Liver (tissue), 8 donors: ENCODE measurements at regions not wholly inside any gene's neighbourhood (a gene's known extent, or its start where the extent isn't known, plus 50 kb on each side); places are given as distances from the start of the nearest gene placed in this dataset.

Source experiments
- DNase-seq: peaks from one replicate; pipeline ENCODE4 v3.0.0-alpha.2; 2017; ENCODE audit warnings: low spot score
- H3K27ac ChIP-seq, 2 donors: one replicate each; pipeline ENCODE4 v1.7.0; 2013; ENCODE audit warnings: inconsistent platforms in 2 of 2, low read length in 2 of 2, control low read depth in 1 of 2, low read depth in 1 of 2, mild to moderate bottlenecking in 1 of 2
- H3K27me3 ChIP-seq, 4 donors: one replicate each; pipeline versions ENCODE4 v1.6.1 to v1.7.0; 2013; ENCODE audit warnings: low read length in 3 of 4, inconsistent platforms in 1 of 4, mild to moderate bottlenecking in 1 of 4, moderate library complexity in 1 of 4; ENCODE audit not compliant: control insufficient read depth in 4 of 4, insufficient read depth in 4 of 4
- H3K36me3 ChIP-seq, 4 donors: one replicate each; pipeline versions ENCODE4 v1.6.1 to v1.7.0; 2013; ENCODE audit warnings: low read length in 3 of 4, mild to moderate bottlenecking in 3 of 4, low read depth in 1 of 4, moderate library complexity in 1 of 4; ENCODE audit not compliant: control insufficient read depth in 4 of 4, insufficient read depth in 3 of 4
- H3K4me1 ChIP-seq, 4 donors: one replicate each; pipeline versions ENCODE4 v1.6.1 to v1.7.0; 2013; ENCODE audit warnings: low read length in 3 of 4, mild to moderate bottlenecking in 3 of 4, moderate library complexity in 1 of 4; ENCODE audit not compliant: control insufficient read depth in 4 of 4, insufficient read depth in 4 of 4
- H3K4me3 ChIP-seq, 3 donors: one replicate each; pipeline versions ENCODE4 v1.6.1 to v1.7.0; 2013; ENCODE audit warnings: low read length in 3 of 3, control low read depth in 1 of 3, low read depth in 1 of 3, mild to moderate bottlenecking in 1 of 3
- H3K9ac ChIP-seq, 2 donors: one replicate each; pipeline ENCODE4 v1.7.0; 2013; ENCODE audit warnings: low read length in 2 of 2, mild to moderate bottlenecking in 2 of 2, moderate library complexity in 2 of 2, control low read depth in 1 of 2, low read depth in 1 of 2
- H3K9me3 ChIP-seq, 4 donors: one replicate each; pipeline versions ENCODE4 v1.6.1 to v1.7.0; 2013; ENCODE audit warnings: low read length in 3 of 4; ENCODE audit not compliant: control insufficient read depth in 4 of 4
- EGR1 ChIP-seq, 2 donors: IDR thresholded peaks; 2 replicates each; pipeline ENCODE4 v1.6.1; 2016 to 2018; ENCODE audit warnings: antibody characterized with exemption in 2 of 2, low read depth in 2 of 2
- FOXA1 ChIP-seq: IDR thresholded peaks from 2 replicates; pipeline ENCODE4 v1.6.1; 2016; ENCODE audit warnings: antibody characterized with exemption
- FOXA2 ChIP-seq: IDR thresholded peaks from 2 replicates; pipeline ENCODE4 v1.6.1; 2016; ENCODE audit warnings: antibody characterized with exemption
- GABPA ChIP-seq, 2 donors: IDR thresholded peaks in 1 of 2; conservative IDR thresholded peaks in 1 of 2; 2 replicates each; pipeline ENCODE4 v1.6.1; 2016; ENCODE audit warnings: antibody characterized with exemption in 2 of 2, mild to moderate bottlenecking in 1 of 2, moderate library complexity in 1 of 2
- HNF4A ChIP-seq, 2 donors: conservative IDR thresholded peaks; 2 replicates each; pipeline ENCODE4 v1.6.1; 2016; ENCODE audit warnings: antibody characterized with exemption in 2 of 2, mild to moderate bottlenecking in 2 of 2
- HNF4G ChIP-seq: IDR thresholded peaks from 2 replicates; pipeline ENCODE4 v1.6.1; 2016; ENCODE audit warnings: antibody characterized with exemption
- JUND ChIP-seq, 2 donors: IDR thresholded peaks; 2 replicates each; pipeline ENCODE4 v1.6.1; 2016; ENCODE audit warnings: antibody characterized with exemption in 2 of 2
- NR2F2 ChIP-seq: IDR thresholded peaks from 2 replicates; pipeline ENCODE4 v1.6.1; 2016; ENCODE audit warnings: antibody characterized with exemption
- RAD21 ChIP-seq, 2 donors: IDR thresholded peaks; 2 replicates each; pipeline ENCODE4 v1.6.1; 2016; ENCODE audit warnings: antibody characterized with exemption in 2 of 2, mild to moderate bottlenecking in 2 of 2
- RXRA ChIP-seq, 2 donors: IDR thresholded peaks; 2 replicates each; pipeline ENCODE4 v1.6.1; 2017 to 2018; ENCODE audit warnings: antibody characterized with exemption in 2 of 2, mild to moderate bottlenecking in 1 of 2
- SP1 ChIP-seq: IDR thresholded peaks from 2 replicates; pipeline ENCODE4 v1.6.1; 2018; ENCODE audit warnings: antibody characterized with exemption, mild to moderate bottlenecking
- TAF1 ChIP-seq: conservative IDR thresholded peaks from 2 replicates; pipeline ENCODE4 v1.6.1; 2016; ENCODE audit warnings: antibody characterized with exemption, mild to moderate bottlenecking
- YY1 ChIP-seq: IDR thresholded peaks from 2 replicates; pipeline ENCODE4 v1.6.1; 2016; ENCODE audit warnings: antibody characterized with exemption, mild to moderate bottlenecking
- WGBS: extraction: QIAGEN DNeasy Blood & Tissue Kit; methylation state at CpG from one replicate; pipeline ENCODE4 v1.1.7; 2013; 5-methylcytosine and 5-hydroxymethylcytosine counted together
- TF ChIP-seq, protein P1 (sequence below): IDR thresholded peaks from 2 replicates; pipeline ENCODE4 v1.6.1; 2016; ENCODE audit warnings: antibody characterized with exemption, mild to moderate bottlenecking
- TF ChIP-seq, protein P2 (sequence below): IDR thresholded peaks from 2 replicates; pipeline ENCODE4 v1.6.1; 2016; ENCODE audit warnings: antibody characterized with exemption
- TF ChIP-seq, protein P3 (sequence below): IDR thresholded peaks from 2 replicates; pipeline ENCODE4 v1.6.1; 2016; ENCODE audit warnings: antibody characterized with exemption
- TF ChIP-seq, protein P4 (sequence below): IDR thresholded peaks from 2 replicates; pipeline ENCODE4 v1.6.1; 2016; ENCODE audit warnings: antibody characterized with exemption
- TF ChIP-seq, protein P5 (sequence below): fragments of 150-350 bp; IDR thresholded peaks from 2 replicates; pipeline ENCODE4 v1.5.1; 2017; ENCODE audit warnings: improper control_type of control experiment, low read depth, low read length; ENCODE audit not compliant: missing input control
- donor health status: healthy.
- donor health status: healthy.
- donor health status: healthy.
- donor health status: healthy.
- donor health status: healthy.

DNA sequence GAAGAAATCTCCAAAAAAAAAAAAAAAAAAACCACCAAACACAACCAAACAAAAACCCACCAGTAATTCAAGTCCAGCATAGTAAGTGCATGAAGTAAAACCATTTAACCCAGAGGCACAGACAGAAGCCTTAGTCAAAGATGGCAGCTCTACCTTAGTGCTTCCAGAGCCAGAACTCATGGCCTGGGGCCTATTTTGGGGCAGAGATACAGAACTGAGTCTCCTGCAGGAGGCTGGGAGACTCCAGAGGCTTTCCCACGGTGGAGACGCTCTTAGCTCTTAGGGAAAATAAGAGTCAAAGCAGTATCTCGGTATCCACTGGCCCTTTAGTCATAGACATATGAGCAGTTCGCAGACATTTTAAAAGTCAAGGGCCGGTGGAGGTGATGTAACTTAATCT is 129.5 kb downstream of the GPX5 start:
- no peak for DNase-seq
- Histone ChIP-seq H3K4me1 (peaks cover 0 to 8% (median 0%) of the 10 kb centered on the region in 4 donors), H3K9me3 (peaks cover 0 to 3% (median 1%) of the 10 kb centered on the region in 4 donors), H3K4me3 (no peak overlapping the region), H3K36me3 (no peaks in the 10 kb centered on the region), H3K9ac (no peak overlapping the region), H3K27me3 (peaks cover 0 to 20% (median 10%) of the 10 kb centered on the region in 4 donors), H3K27ac (no peak overlapping the region)
- WGBS: 86% methylated on average over 5 of the region's 5 CpGs
- TF ChIP-seq HNF4A (conservative IDR thresholded peaks at IDR 0.05) (no peak), HNF4G (no peak), GABPA (IDR thresholded peaks at IDR 0.05 in 1 of 2, conservative IDR thresholded peaks at IDR 0.05 in 1 of 2) (no peak), FOXA2 (no peak), JUND (IDR thresholded peaks at IDR 0.05) (no peak), TAF1 (no peak), EGR1 (IDR thresholded peaks at IDR 0.05; ENCODE audit: low read depth in 2 of 2) (no peak)
- TF ChIP-seq, protein P1, sequence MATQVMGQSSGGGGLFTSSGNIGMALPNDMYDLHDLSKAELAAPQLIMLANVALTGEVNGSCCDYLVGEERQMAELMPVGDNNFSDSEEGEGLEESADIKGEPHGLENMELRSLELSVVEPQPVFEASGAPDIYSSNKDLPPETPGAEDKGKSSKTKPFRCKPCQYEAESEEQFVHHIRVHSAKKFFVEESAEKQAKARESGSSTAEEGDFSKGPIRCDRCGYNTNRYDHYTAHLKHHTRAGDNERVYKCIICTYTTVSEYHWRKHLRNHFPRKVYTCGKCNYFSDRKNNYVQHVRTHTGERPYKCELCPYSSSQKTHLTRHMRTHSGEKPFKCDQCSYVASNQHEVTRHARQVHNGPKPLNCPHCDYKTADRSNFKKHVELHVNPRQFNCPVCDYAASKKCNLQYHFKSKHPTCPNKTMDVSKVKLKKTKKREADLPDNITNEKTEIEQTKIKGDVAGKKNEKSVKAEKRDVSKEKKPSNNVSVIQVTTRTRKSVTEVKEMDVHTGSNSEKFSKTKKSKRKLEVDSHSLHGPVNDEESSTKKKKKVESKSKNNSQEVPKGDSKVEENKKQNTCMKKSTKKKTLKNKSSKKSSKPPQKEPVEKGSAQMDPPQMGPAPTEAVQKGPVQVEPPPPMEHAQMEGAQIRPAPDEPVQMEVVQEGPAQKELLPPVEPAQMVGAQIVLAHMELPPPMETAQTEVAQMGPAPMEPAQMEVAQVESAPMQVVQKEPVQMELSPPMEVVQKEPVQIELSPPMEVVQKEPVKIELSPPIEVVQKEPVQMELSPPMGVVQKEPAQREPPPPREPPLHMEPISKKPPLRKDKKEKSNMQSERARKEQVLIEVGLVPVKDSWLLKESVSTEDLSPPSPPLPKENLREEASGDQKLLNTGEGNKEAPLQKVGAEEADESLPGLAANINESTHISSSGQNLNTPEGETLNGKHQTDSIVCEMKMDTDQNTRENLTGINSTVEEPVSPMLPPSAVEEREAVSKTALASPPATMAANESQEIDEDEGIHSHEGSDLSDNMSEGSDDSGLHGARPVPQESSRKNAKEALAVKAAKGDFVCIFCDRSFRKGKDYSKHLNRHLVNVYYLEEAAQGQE: no peak
- TF ChIP-seq, protein P2, sequence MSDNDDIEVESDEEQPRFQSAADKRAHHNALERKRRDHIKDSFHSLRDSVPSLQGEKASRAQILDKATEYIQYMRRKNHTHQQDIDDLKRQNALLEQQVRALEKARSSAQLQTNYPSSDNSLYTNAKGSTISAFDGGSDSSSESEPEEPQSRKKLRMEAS: no peak

DNA sequence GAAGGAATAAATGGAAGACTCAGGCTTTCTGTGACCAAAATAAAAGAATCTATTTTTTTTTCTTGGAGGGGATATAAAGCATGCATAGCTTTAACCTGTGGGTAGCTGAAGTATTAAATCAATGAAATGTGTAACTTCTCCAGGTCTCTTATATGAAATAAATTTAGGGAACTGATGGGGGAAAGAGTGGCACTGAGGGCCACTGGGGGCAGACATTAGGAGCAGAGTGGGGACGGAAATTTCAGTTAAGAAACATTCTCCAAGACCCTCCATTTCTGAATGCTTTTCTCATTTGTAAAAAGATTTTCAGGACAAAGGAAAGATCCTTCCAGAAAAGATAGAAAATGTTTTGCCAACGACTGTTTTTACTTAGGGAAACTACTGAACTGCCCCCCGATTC is 131.0 kb downstream of the GPX5 start:
- peaks cover 0 to 8% (median 0%) of the 10 kb centered on the region in 4 donors for H3K4me1 ChIP-seq
- H3K4me3 ChIP-seq: no peak overlapping the region
- H3K27ac ChIP-seq: no peak overlapping the region
- no peak overlapping the region for H3K9ac ChIP-seq
- no peak for DNase-seq
- WGBS: 34% methylated on average over 3 of the region's 3 CpGs
- no peak for TF ChIP-seq NR2F2
- no peak for TF ChIP-seq FOXA1
- TF ChIP-seq EGR1 (IDR thresholded peaks at IDR 0.05; ENCODE audit: low read depth in 2 of 2): no peak
- TF ChIP-seq, protein P3, sequence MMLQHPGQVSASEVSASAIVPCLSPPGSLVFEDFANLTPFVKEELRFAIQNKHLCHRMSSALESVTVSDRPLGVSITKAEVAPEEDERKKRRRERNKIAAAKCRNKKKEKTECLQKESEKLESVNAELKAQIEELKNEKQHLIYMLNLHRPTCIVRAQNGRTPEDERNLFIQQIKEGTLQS: no peak
- no peak for TF ChIP-seq HNF4G
- TF ChIP-seq JUND (IDR thresholded peaks at IDR 0.05): no peak
- no peak for TF ChIP-seq GABPA (IDR thresholded peaks at IDR 0.05 in 1 of 2, conservative IDR thresholded peaks at IDR 0.05 in 1 of 2)
- no peak for TF ChIP-seq RAD21 (IDR thresholded peaks at IDR 0.05)
- TF ChIP-seq, protein P2: no peak
- no peaks in the 10 kb centered on the region for H3K36me3 ChIP-seq
- peaks cover 0 to 3% (median 1%) of the 10 kb centered on the region in 4 donors for H3K9me3 ChIP-seq
- peaks cover 0 to 23% (median 9%) of the 10 kb centered on the region in 4 donors for H3K27me3 ChIP-seq

DNA sequence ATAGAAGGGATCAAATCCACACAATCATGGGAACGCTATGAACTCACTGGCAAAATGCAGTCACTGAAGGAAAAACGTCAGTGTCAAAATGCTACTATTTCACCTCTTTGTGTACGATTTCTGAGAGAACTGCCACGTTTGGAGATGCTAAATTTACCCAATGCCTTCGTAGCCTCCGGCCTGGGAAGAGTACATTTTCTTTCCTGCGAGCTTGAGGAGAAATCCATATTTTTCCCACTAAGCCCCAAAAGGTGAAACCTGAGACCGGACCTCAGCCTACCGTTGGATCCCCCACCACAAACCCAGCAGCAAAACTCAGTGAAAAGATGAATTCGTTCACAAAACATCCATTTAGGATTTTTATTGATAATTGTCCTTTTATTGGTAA is 131.7 kb downstream of the GPX5 start:
- DNase-seq: no peak
- Histone ChIP-seq H3K36me3 (no peaks in the 10 kb centered on the region), H3K27ac (no peak overlapping the region), H3K27me3 (peaks cover 0 to 23% (median 9%) of the 10 kb centered on the region in 4 donors), H3K4me3 (peak overlapping the region in 1 of 3 donors; percentile 25), H3K4me1 (peaks cover 0 to 8% (median 0%) of the 10 kb centered on the region in 4 donors), H3K9ac (no peak overlapping the region), H3K9me3 (peaks cover 0 to 3% (median 1%) of the 10 kb centered on the region in 4 donors)
- 7% methylated on average over 10 of the region's 10 CpGs for WGBS
- TF ChIP-seq HNF4G (no peak), FOXA2 (no peak), SP1 (no peak), HNF4A (conservative IDR thresholded peaks at IDR 0.05) (no peak), RAD21 (IDR thresholded peaks at IDR 0.05) (no peak), GABPA (IDR thresholded peaks at IDR 0.05 in 1 of 2, conservative IDR thresholded peaks at IDR 0.05 in 1 of 2) (no peak), YY1 (no peak), JUND (IDR thresholded peaks at IDR 0.05) (no peak), RXRA (IDR thresholded peaks at IDR 0.05) (no peak), TAF1 (no peak), NR2F2 (no peak), FOXA1 (no peak)
- TF ChIP-seq, protein P2: no peak
- TF ChIP-seq, protein P4, sequence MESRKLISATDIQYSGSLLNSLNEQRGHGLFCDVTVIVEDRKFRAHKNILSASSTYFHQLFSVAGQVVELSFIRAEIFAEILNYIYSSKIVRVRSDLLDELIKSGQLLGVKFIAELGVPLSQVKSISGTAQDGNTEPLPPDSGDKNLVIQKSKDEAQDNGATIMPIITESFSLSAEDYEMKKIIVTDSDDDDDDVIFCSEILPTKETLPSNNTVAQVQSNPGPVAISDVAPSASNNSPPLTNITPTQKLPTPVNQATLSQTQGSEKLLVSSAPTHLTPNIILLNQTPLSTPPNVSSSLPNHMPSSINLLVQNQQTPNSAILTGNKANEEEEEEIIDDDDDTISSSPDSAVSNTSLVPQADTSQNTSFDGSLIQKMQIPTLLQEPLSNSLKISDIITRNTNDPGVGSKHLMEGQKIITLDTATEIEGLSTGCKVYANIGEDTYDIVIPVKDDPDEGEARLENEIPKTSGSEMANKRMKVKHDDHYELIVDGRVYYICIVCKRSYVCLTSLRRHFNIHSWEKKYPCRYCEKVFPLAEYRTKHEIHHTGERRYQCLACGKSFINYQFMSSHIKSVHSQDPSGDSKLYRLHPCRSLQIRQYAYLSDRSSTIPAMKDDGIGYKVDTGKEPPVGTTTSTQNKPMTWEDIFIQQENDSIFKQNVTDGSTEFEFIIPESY: no peak
- TF ChIP-seq, protein P3: no peak
- TF ChIP-seq, protein P5, sequence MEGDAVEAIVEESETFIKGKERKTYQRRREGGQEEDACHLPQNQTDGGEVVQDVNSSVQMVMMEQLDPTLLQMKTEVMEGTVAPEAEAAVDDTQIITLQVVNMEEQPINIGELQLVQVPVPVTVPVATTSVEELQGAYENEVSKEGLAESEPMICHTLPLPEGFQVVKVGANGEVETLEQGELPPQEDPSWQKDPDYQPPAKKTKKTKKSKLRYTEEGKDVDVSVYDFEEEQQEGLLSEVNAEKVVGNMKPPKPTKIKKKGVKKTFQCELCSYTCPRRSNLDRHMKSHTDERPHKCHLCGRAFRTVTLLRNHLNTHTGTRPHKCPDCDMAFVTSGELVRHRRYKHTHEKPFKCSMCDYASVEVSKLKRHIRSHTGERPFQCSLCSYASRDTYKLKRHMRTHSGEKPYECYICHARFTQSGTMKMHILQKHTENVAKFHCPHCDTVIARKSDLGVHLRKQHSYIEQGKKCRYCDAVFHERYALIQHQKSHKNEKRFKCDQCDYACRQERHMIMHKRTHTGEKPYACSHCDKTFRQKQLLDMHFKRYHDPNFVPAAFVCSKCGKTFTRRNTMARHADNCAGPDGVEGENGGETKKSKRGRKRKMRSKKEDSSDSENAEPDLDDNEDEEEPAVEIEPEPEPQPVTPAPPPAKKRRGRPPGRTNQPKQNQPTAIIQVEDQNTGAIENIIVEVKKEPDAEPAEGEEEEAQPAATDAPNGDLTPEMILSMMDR: no peak
